HEK293T (cell line): ENCODE measurements at regions not wholly inside any gene's neighbourhood (a gene's known extent, or its start where the extent isn't known, plus 50 kb on each side); places are given as distances from the start of the nearest gene placed in this dataset.

Experiments
- CTCF ChIA-PET: fragments of 350-600 bp; formaldehyde crosslinking; extraction: SDS; loops from one replicate; lab custom pipeline; 2021; ENCODE audit warnings: antibody characterized with exemption, inconsistent platforms; lab: Yijun Ruan, JAX
- POLR2A ChIA-PET: fragments of 350-600 bp; formaldehyde crosslinking; extraction: SDS; loops from one replicate; lab custom pipeline; 2020; ENCODE audit warnings: antibody characterized with exemption, inconsistent platforms; lab: Yijun Ruan, JAX
- DNase-seq: peaks from one replicate; pipeline ENCODE4 v3.0.0; 2012; ENCODE audit warnings: mixed read lengths; ENCODE audit errors: extremely low spot score
- ARNT ChIP-seq: fragments of 450-650 bp; IDR thresholded peaks from 2 replicates; pipeline ENCODE4 v1.6.1; 2017; ENCODE audit warnings: mild to moderate bottlenecking
- BHLHE40 ChIP-seq: fragments of 450-650 bp; IDR thresholded peaks from 2 replicates; pipeline ENCODE4 v1.6.1; 2016; ENCODE audit warnings: mild to moderate bottlenecking, moderate library complexity, borderline replicate concordance
- CTBP1 ChIP-seq: fragments of 450-650 bp; IDR thresholded peaks from 2 replicates; pipeline ENCODE4 v1.6.1; 2016; ENCODE audit warnings: borderline replicate concordance
- ELF4 ChIP-seq: fragments of 450-650 bp; IDR thresholded peaks from 2 replicates; pipeline ENCODE4 v1.6.1; 2017; ENCODE audit warnings: antibody characterized with exemption
- FOXA1 ChIP-seq: fragments of 450-650 bp; IDR thresholded peaks from 2 replicates; pipeline ENCODE4 v1.6.1; 2016; ENCODE audit warnings: mild to moderate bottlenecking
- FOXK2 ChIP-seq: fragments of 450-650 bp; IDR thresholded peaks from 2 replicates; pipeline ENCODE4 v1.6.1; 2016; ENCODE audit warnings: mild to moderate bottlenecking
- FOXM1 ChIP-seq: fragments of 450-650 bp; IDR thresholded peaks from 2 replicates; pipeline ENCODE4 v1.6.1; 2017; ENCODE audit warnings: mild to moderate bottlenecking, borderline replicate concordance
- HDGF ChIP-seq: fragments of 450-650 bp; IDR thresholded peaks from 2 replicates; pipeline ENCODE4 v1.6.1; 2017; ENCODE audit warnings: antibody characterized with exemption, borderline replicate concordance
- L3MBTL2 ChIP-seq: fragments of 450-650 bp; conservative IDR thresholded peaks from 2 replicates; pipeline ENCODE4 v1.6.1; 2016; ENCODE audit warnings: mild to moderate bottlenecking
- LEF1 ChIP-seq: fragments of 450-650 bp; IDR thresholded peaks from 2 replicates; pipeline ENCODE4 v1.6.1; 2017; ENCODE audit warnings: mild to moderate bottlenecking, borderline replicate concordance
- NFRKB ChIP-seq: fragments of 450-650 bp; IDR thresholded peaks from 2 replicates; pipeline ENCODE4 v1.6.1; 2016; ENCODE audit warnings: mild to moderate bottlenecking, moderate library complexity
- SP1 ChIP-seq: fragments of 450-650 bp; IDR thresholded peaks from 2 replicates; pipeline ENCODE4 v1.6.1; 2017
- SUZ12 ChIP-seq: fragments of 450-650 bp; IDR thresholded peaks from 2 replicates; pipeline ENCODE4 v1.6.1; 2016; ENCODE audit warnings: mild to moderate bottlenecking
- TARDBP ChIP-seq: fragments of 450-650 bp; IDR thresholded peaks from 2 replicates; pipeline ENCODE4 v1.6.1; 2016
- ZNF384 ChIP-seq: fragments of 450-650 bp; IDR thresholded peaks from 2 replicates; pipeline ENCODE4 v1.6.1; 2016
- TF ChIP-seq, protein P1 (sequence below): fragments of 450-650 bp; IDR thresholded peaks from 2 replicates; pipeline ENCODE4 v1.6.1; 2016

- DNase-seq: no peak
- CTCF ChIA-PET: interaction anchor here (1.0 to 1.2 kb wide), 2 partner anchors 11 to 52 kb away, joined by 3 to 5 read pairs; no protein-coding TSS in a partner anchor
- POLR2A ChIA-PET: interaction anchor here (1.0 to 2.5 kb wide), 4 partner anchors 10 to 51 kb away, joined by 3 to 12 read pairs (median 6); partner anchors contain the start of gene CDON
- no peak for TF ChIP-seq SUZ12
- TF ChIP-seq LEF1: no peak
- no peak for TF ChIP-seq L3MBTL2
- no peak for TF ChIP-seq CTBP1
- no peak for TF ChIP-seq ELF4
- TF ChIP-seq, protein P1, sequence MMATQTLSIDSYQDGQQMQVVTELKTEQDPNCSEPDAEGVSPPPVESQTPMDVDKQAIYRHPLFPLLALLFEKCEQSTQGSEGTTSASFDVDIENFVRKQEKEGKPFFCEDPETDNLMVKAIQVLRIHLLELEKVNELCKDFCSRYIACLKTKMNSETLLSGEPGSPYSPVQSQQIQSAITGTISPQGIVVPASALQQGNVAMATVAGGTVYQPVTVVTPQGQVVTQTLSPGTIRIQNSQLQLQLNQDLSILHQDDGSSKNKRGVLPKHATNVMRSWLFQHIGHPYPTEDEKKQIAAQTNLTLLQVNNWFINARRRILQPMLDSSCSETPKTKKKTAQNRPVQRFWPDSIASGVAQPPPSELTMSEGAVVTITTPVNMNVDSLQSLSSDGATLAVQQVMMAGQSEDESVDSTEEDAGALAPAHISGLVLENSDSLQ: no peak
- no peak for TF ChIP-seq BHLHE40
- TF ChIP-seq HDGF: no peak
- no peak for TF ChIP-seq FOXM1
- no peak for TF ChIP-seq SP1
- no peak for TF ChIP-seq ZNF384
- no peak for TF ChIP-seq FOXK2
- TF ChIP-seq NFRKB: no peak
- TF ChIP-seq TARDBP: no peak
- TF ChIP-seq FOXA1: no peak
- TF ChIP-seq ARNT: no peak
These were observed 51.3 kb upstream of the CDON start for GRCh38 chr11:126113963-126114362.

DNA sequence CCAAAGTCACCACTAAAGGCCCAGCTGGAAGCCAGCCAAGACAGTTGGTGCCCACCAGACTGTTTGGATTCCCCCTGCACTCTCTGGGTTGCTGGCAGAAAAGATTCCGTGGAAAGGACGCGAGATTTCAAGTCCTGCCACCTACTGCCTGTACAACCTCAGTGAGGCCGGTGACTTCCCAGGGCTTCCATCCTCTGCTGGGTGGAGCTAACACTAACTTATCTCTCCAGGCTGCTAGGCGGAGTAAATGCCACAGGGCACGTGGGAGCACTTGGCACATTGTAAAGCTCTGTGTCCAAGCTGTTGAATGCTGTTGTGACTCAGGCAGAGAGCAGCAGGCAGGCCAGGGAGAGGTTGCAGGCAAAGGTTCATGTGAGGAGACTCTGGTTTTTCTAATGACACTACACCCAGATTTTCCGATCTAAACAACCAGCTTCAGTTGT lies 50.9 kb upstream of the CDON start:
- TF ChIP-seq ARNT (no peak), L3MBTL2 (no peak), SP1 (no peak)
- POLR2A ChIA-PET: interaction anchor here (1.0 to 2.5 kb wide), 4 partner anchors 10 to 51 kb away, joined by 3 to 12 read pairs (median 6); partner anchors contain the start of gene CDON
- peak; percentile 40 for DNase-seq
- CTCF ChIA-PET: interaction anchor here (1.0 to 1.2 kb wide), 2 partner anchors 12 to 52 kb away, joined by 3 to 5 read pairs; no protein-coding TSS in a partner anchor

- ChIA-PET CTCF (interaction anchor here (1.0 kb wide), 1 partner anchor 12 kb away, joined by 3 read pairs; no protein-coding TSS in a partner anchor), POLR2A (interaction anchor here (1.0 to 2.5 kb wide), 4 partner anchors 9 to 50 kb away, joined by 3 to 12 read pairs (median 6); partner anchors contain the start of gene CDON)
- DNase-seq: no peak
- TF ChIP-seq ARNT: no peak
- no peak for TF ChIP-seq SP1
- TF ChIP-seq SUZ12: no peak
- TF ChIP-seq, protein P1: no peak
- TF ChIP-seq NFRKB: no peak
- TF ChIP-seq FOXK2: no peak
- no peak for TF ChIP-seq CTBP1
- no peak for TF ChIP-seq LEF1
- no peak for TF ChIP-seq FOXM1
- no peak for TF ChIP-seq BHLHE40
- TF ChIP-seq FOXA1: no peak
- no peak for TF ChIP-seq ELF4
- TF ChIP-seq TARDBP: no peak
- TF ChIP-seq L3MBTL2: no peak
These were observed 50.3 kb upstream of the CDON start for GRCh38 chr11:126113012-126113411.

DNA sequence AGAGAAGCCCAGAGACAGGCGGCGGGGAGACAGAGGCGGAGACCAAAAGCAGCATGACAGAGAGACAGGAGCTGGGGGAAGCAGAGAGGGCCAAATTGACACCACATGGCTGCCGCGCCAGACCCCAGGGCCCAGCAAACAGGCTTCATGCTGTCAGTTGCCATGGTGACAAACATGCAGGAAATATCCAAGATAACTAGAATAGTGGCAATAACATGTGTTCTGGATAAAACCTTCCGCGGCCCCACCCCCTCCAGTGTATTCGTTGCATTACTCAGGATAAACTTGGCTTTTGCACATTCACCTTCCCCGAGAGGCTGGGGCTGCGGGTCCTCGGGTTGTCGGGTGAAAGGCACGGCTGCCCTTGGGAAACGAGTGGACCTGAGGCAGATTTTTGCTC lies 49.9 kb upstream of the CDON start:
- no peak for DNase-seq
- ChIA-PET POLR2A (no interaction called here), CTCF (interaction anchor here (0.8 kb wide), 1 partner anchor 519 kb away, joined by 3 read pairs; no protein-coding TSS in a partner anchor)
- TF ChIP-seq FOXM1 (no peak), CTBP1 (no peak), ZNF384 (no peak), L3MBTL2 (no peak), ARNT (no peak), TARDBP (no peak), FOXK2 (no peak)
